NOMO-1 treated with DMSO at 0.1 percent for 48 hours (cell line): ENCODE measurements at regions not wholly inside any gene's neighbourhood (a gene's known extent, or its start where the extent isn't known, plus 50 kb on each side); places are given as distances from the start of the nearest gene placed in this dataset.
A peak's percentile ranks its signal among the peaks of the same experiment; 100 is the strongest.
"Not testable (repeated sequence)": the region's sequence is repeated elsewhere in the genome, so short reads cannot be mapped to it uniquely, and the experiment has no call there.

Experiments
- DNase-seq: peaks from one replicate; lab custom pipeline; 2025; ENCODE audit not compliant: unreplicated experiment; lab: John Stamatoyannopoulos, UW

DNA sequence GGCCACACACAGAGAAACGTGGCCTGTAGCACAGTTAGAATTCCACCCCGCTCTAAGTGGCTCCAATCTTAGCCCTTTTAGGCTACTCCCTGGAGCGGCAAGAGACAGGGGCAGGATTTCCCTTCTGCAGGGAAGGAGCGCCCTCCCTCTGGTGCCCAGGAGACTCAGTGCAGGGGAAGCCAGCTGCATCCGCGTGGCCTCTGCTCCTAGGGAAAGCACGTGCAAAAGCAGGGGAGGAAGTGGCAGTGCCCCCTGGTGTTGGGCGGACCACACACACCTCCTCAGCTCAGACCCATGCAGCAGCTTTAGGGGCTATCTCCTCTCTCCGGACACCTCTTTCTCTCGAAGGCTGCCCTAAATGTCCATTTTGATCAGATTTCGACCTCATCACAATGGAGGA, 50.0 kb downstream of the SPRING1 start:
- DNase-seq = no peak

DNA sequence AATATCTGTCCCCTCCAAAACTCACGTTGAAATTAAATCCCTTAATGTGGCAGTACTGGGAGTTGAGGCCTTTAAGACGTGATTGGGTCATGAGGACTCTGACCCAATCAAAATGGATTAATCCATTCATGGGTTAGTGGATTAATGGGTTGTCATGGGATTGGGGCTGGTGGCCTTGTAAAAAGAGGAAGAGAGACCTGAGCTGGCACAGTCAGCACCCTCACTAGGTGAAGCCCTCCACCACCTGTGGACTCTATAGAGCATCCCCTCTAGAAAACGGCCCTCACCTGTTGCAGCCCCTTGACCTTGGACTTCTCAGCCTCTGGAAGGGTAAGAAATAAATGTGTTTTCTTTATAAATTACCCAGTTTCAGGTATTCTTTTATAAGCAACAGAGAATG, 53.0 kb downstream of the SPRING1 start:
- DNase-seq = peak; percentile 10

DNA sequence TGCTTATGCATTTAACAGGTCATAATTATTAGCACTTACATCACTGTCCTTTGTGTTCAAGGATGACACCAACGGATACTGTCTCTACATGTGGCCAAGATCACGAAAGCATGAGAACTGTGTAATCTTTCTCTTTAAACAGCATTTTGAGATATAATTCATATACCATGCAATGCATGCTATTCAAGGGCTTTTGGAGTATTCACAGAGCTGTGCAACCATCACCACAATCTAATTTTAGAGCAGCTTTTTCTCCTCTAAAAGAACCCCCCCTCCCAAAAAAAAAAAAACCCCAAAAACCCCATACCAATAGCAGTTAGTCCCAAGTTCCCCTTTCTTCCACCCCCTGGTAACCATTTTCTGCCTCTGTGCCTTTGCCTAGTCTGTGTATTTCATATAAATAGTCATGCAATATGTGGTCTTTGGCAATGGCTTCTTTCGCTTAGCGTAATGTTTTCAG, 60.6 kb downstream of the SPRING1 start:
- peak; percentile 90 for DNase-seq

DNA sequence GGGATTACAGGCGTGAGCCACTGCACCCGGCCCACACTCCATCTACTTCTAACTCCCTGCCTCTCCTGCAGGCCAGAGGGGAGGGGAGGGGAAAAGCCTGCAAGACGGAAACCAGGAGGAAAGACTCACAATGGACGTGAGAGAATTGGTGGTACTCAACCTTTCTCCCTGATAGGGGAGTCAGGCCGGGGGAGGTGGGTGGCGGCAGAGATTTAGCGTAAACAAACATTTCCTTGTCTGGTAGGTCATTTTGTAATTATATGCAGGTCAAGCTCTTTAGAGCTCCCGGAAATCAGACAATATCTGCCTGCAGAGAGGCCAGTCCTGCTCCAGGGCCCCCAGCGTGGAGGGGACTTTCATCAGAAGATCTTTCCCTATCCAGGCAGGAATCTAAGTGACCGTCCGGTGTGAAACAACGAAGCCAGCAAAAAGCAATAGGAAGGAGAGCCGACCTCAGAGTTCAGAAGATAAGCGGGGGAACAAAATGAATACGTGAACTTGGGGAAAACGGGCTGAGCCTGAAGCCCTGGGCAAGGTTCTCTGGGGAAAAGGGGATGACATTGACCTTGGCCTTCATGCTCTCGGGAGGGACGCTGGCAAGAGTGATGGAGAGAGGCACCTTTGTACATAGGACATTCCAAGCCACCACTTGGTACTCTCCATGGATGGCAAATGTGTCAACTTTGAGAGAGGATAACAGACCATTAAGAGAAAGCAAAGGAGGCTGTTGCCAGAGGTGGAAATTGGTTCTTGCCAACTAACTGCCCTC, 62.3 kb downstream of the SPRING1 start:
- no peak for DNase-seq

DNA sequence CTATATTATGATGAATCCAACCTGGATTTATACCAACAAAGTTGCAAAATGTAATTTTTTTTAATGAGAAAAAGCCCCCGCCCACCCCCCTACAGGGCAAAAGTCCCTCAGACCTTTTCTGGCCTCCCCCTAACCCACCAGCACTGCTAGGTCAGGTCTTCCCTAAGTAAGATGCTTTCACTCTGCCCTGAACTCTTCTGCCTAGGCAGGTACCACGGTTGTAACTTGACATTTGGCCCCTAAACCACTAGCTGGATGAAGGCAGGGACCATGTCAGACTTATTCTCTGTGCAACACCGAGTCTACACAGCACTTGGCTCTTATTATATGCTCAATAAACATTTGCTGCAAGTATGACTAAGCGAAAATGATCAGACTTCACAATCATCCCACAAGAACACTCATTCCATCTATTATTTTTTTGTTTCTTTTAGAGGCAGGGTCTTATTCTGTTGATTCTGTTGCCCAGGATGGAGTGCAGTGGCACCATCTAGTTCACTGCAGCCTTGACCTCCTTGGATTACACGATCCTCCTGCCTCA, 63.2 kb downstream of the SPRING1 start:
- DNase-seq = no peak

DNA sequence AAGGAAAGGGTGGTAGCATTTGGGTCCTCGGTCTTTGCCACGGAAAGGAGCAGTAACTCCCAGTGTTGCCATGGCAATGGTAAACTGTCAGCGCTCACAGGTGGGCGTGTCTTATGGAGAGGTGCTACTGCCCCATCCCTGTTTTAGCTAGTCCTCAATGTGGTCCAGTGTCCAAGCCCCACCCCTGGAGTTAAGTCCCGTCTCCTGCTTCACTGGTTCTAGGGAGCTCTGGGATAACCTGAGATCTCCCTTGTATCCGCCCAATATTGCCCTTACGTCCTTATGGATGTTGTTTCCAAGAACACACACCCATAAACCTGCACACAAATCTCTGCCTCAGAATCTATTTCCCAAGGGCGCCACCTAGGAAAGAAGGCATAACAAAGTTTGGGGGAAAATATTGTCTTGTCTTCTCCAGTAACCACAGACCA, 64.2 kb downstream of the SPRING1 start:
- no peak for DNase-seq

DNA sequence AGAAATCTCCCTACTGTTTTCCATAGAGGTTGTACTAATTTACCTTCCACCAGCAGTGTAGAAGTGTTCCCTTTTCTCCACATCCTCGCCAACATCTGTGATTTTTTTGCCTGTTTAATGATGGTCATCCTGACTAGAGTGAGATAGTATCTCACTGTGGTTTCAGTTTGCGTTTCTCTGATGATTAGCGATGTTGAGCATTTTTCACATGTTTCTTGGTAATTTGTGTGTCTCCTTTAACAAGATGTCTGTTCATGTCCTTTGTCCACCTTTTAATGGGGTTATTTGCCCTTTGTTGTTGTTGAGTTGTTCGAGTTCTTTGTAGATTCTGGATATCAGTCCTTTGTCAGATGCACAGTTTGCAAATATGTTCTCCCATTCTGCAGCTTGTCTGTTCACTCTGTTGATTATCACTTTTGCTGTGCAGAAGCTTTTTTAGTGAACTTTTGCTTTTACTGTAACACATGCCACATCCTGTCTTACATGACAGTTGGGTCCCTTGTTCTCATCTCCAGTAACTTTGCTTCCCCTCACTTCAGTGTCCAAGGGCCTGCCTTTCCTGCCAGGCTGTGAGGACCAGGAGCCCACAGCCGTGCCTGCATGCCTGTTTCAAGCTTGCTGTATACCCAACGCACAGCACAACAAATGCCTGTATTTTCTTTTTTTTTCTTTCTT, 64.9 kb downstream of the SPRING1 start:
- peak; percentile 16 for DNase-seq

DNA sequence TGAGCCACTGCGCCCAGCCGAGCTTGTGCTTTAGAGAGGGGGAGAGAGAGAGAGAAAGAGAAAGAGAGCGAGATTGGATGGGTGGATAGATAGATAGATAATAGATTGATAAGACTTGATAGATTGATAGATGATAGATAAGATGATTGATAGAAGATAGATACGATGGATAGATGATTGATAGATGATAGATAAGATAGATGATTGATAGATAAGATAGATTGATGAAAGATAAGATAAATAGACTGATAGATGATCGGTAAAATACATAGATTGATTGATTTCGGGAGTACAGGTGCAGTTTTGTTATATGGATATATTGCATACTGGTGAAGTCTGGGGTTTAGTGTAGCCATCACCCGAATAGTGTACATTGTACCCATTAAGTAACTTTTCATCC, 65.9 kb downstream of the SPRING1 start:
- DNase-seq = no peak

DNA sequence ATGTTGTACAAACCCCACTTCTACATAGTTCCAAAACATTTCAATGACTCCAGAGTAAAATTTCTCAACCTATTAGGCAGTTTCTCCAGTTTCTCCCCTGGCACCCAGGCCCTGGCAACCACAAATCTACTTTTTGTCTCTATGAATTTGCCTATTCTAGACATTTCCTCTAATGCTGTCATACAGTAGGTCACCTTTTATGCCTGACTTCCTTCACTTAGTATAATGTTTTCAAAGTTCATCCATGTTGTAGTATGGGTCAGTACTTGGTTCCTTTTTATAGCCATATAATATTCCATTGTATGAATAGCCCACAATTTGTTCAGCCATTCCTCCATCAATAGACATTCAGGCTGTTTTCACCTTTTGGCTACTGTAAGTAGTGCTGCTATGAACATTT, 67.0 kb downstream of the SPRING1 start:
- DNase-seq = no peak

DNA sequence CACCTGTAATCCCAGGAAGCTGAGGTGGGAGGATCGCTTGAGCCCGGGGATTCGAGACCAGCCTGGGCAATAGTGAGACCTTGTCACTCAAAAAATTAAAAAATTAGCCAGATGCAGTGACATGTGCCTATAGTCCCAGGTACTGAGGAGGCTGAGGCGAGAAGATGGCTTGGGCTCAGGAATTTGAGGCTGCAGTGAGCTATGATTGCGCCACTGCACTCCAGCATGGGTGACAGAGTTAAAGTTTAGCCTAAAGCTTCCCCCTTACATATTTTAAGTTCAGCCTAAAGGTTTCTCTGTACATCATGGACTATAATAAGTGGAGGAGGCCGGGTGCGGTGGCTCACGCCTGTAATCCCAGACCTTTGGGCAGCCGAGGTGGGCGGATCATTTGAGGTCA, 70.1 kb downstream of the SPRING1 start:
- DNase-seq = no peak

DNA sequence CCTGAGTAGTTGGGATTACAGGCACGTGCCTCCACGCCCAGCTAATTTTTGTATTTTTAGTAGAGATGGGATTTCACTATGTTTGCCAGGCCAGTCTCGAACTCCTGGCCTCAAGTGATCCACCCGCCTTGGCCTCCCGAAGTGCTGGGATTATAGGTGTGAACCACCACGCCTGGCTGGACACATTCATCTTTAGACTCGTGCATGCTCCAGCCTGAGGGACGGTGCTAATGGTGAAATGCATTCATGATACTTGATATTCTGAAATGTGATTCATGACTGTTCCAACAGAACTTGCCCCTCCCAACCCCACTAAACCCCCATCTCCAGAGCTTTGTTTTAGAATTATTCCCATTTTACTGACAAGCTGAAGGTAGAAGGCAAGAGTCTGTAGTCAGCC, 71.0 kb downstream of the SPRING1 start:
- not testable (repeated sequence) for DNase-seq

DNA sequence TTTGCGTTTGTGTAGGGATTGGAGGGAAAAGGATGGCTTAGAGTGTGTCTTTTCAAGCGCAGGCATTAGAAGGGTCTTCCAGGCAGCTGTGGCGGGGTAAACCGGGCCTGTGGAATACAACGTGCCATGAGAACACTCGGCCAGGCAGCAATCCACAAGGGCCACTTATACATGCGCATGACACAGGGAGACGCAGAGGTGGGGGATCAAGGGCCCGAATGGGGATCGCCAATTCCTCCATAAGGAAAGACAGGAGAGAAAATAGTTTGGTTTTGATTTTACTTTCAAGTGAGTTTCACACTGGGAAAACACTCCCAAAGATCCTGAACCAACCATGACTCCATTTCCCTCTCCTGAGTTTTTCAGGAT, 71.6 kb downstream of the SPRING1 start:
- DNase-seq = no peak

DNA sequence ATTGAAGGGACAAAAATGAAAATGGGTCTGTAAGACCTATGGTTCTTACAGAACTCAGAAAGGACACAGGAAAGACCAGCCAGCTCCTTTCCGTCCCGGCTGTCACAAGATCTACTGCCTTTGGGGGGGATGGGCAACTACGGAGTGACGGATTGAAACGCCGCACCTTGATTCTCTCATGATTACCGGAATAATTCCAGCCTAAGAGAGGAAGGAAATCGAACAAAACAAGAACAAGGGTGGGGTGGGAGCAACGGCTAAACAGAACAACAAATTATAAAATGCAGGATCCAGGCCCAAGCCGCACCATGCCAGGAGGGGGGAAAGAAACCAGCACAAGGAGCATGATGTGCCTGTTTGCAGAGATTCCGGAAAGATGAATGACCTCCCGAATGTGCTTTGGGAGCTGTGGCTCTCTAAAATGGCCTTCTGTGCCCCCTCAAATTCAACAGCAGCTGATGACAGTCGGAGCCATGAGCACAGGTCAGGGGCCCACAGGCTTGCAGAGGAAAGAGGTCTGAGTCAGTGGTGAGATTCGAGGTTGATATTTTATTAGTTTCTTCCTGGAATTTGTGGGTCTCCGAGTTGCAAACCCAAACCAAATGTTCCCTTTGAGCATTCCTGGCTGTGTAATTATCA, 72.1 kb downstream of the SPRING1 start:
- no peak for DNase-seq

DNA sequence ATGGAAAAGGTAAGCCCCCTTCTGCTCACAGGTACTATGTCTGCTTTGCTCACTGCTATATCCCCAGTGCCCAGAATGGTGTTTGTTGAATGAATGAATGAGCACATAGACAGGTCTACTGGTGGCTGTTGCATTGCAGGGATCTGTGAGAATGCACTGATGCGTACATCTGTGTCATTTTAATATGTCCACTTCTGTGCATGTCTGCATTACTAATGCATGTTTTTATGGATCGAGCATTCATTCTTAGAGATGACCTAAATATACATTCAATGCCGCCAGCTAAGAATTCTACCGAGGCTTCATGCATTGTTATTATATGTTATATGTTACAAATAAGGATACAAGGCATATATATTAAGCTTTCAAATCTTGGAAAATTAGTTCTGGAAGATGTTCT, 73.8 kb downstream of the SPRING1 start:
- DNase-seq = no peak

DNA sequence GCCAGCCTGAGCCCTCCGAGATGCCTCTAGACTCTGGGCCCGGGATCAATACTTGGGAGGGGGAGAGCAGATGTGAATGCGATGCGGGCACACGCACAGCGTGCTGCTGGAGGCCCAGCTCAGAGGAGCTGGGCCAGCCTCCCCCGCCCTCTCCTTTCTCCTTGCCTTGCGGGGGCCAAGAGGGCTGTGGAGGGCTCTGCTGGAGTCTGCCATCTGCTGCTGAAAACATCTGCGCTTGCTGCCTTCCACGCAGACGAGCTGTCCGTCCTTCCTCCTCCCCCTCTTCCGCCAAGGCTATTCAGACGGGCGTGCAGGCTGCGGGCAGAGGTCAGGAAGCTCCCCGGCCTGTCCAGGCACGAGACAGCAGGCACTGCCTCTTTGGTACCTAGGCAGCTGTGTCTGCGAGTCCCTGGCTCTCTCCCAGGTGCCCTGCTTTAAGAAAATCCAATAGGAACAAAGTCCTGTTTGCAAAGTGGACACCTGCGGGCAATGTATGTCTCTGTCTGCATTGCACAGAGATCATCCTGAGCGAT, 75.2 kb downstream of the SPRING1 start:
- DNase-seq = peak; percentile 77

DNA sequence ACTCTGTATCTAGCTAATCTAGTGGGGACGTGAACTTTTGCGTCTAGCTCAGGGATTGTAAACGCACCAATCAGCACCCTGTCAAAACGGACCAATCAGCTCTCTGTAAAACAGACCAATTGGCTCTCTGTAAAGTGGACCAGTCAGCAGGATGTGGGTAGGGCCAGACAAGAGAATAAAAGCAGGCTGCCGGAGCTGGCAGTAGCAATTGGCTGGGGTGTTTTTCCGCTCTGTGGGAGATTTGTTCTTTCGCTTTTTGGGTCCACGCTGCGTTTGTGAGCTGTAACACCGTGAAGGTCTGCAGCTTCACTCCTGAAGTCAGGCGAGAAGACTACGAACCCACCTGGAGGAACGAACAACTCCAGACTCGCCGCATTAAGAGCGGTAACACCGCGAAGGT, 76.5 kb downstream of the SPRING1 start:
- DNase-seq = no peak

DNA sequence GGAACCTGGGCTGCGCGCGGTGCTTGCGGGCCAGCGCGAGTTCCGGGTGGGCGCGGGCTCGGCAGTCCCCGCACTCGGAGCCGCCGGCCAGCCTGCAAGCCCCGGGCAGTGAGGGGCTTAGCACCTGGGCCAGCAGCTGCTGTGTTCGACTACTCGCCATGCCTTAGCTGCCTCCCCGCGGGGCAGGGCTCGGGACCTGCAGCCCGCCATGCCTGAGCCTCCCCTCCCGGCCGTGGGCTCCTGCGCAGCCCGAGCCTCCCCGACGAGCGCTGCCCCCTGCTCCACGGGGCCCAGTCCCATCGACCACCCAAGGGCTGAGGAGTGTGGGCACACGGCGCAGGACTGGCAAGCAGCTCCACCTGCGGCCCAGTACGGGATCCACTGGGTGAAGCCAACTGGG, 77.1 kb downstream of the SPRING1 start:
- DNase-seq = not testable (repeated sequence)

DNA sequence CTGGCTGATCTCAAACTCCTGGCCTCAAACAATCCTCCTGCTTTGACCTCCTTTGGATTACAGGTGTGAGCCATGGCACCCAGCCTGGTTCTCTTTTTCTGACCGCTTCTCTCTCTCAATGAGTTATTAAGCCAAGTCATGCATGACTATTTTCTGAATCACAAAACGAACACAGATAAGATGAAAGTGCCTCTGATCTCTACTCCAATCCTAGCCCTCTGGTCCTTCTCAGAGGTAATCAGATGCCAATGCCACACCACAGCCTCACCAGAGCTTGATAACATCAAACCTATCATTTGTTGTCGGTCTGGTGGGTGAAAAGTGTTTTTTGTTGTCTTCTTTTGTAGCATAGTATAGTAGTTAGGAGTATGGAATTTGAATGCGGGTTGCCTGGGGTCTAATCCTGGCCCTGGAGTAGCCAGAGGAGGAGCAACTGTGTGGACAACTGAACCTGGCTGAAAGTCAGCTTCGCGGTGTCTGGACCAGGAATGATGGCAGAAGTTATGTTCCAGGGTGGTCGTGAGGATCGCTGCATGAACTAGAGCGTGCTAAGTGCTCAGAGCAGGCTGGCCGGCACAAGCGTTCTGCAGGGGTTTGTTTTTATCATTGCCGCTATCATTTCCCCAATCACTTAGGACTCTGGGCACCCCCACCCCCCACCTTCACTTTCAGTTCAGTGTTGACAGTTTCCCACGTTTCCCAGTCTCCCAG, 77.9 kb downstream of the SPRING1 start:
- DNase-seq = no peak

DNA sequence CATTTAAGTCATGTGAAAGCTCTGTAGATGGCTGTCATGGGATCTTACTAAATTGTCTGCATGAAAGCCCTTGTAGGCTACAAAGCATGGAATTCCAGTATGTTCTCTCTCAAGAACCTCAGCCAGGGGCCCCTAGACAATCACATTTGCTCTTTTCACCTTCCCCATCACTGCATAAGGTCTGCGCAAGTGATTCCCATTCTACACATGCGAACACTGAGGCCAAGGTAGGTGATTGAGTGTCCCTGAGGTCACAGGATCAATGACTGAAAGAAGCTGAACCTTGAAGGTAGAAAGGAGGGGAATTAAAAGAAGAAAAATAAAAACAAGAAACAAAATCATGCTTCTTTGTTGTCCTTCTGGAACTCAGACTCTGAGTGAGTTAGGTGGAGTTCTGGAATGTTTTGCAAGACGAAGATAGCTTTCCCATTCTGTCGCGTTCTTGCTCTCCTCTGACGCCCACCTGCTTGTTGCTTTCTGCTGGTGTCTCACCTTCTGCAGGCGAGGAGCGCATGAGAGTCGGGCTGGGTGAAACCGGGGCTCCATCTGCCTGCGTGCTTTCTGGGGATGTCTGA, 79.9 kb downstream of the SPRING1 start:
- DNase-seq = no peak

DNA sequence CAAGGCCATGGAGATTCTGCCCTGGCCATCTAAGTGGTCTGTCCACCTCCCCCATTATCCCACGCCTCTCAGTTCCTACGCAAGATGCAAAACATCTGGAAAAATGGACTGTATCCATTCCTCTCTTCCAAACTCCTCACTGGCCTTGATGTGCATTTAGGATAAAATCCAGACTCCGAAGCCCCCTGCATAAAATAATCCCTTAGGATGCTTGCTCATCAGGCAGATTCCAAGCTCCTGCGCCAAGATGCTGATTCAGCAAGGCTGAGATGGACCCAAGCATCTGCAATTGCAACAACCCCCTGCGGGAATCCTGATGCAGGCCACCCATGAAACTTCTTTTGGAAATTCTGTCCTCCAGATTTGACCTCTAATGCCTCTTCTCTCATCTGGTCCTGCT, 81.6 kb downstream of the SPRING1 start:
- DNase-seq = no peak
